GM06990 (cell line): ENCODE measurements at regions not wholly inside any gene's neighbourhood (a gene's known extent, or its start where the extent isn't known, plus 50 kb on each side); places are given as distances from the start of the nearest gene placed in this dataset.

Source experiments
- DNase-seq: peaks from one replicate; pipeline ENCODE4 v3.0.0-alpha.2; 2011; ENCODE audit not compliant: insufficient read length; ENCODE audit errors: extremely low read depth
- H3K27me3 ChIP-seq: replicated peaks from 2 replicates; pipeline ENCODE4 v1.6.0; 2011; ENCODE audit warnings: low read length; ENCODE audit not compliant: control insufficient read depth, insufficient read depth
- H3K36me3 ChIP-seq: 2 replicates; pipeline ENCODE4 v1.5.1; 2011; ENCODE audit warnings: low read length; ENCODE audit not compliant: control insufficient read depth, insufficient read depth
- H3K4me3 ChIP-seq: replicated peaks from 2 replicates; pipeline ENCODE4 v1.5.1; 2011; ENCODE audit warnings: low read depth, mild to moderate bottlenecking, control low read depth, low read length
- TF ChIP-seq, protein P1 (sequence below): IDR thresholded peaks from 2 replicates; pipeline ENCODE4 v1.5.1; 2011; ENCODE audit warnings: low read length, control low read depth, mild to moderate bottlenecking, inconsistent platforms; ENCODE audit not compliant: insufficient read depth, poor library complexity, severe bottlenecking

DNA sequence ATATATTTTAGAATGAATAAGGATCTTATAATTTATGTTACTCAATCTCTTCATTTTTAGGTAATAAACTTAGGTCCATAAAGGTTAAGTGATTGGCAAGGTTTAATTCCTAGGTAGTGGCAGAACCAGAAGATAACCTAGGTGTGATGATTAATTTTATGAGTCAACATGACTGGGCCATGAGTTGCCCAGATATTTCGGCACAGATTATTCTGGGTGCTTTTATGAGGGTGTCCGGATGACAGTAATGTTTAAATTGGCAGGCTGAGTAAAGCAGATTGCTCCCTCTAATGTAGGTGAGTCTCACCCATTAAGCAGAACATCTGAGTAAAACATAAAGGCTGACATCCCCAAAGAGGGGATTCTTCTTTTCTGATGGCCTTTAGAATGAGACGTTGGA, 1349.3 kb upstream of the CELF2 start:
- no peaks in the 10 kb centered on the region for H3K27me3 ChIP-seq
- no peak for DNase-seq
- no peaks in the 10 kb centered on the region for H3K36me3 ChIP-seq
- TF ChIP-seq, protein P1, sequence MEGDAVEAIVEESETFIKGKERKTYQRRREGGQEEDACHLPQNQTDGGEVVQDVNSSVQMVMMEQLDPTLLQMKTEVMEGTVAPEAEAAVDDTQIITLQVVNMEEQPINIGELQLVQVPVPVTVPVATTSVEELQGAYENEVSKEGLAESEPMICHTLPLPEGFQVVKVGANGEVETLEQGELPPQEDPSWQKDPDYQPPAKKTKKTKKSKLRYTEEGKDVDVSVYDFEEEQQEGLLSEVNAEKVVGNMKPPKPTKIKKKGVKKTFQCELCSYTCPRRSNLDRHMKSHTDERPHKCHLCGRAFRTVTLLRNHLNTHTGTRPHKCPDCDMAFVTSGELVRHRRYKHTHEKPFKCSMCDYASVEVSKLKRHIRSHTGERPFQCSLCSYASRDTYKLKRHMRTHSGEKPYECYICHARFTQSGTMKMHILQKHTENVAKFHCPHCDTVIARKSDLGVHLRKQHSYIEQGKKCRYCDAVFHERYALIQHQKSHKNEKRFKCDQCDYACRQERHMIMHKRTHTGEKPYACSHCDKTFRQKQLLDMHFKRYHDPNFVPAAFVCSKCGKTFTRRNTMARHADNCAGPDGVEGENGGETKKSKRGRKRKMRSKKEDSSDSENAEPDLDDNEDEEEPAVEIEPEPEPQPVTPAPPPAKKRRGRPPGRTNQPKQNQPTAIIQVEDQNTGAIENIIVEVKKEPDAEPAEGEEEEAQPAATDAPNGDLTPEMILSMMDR, result no peak
- H3K4me3 ChIP-seq, result no peak overlapping the region

DNA sequence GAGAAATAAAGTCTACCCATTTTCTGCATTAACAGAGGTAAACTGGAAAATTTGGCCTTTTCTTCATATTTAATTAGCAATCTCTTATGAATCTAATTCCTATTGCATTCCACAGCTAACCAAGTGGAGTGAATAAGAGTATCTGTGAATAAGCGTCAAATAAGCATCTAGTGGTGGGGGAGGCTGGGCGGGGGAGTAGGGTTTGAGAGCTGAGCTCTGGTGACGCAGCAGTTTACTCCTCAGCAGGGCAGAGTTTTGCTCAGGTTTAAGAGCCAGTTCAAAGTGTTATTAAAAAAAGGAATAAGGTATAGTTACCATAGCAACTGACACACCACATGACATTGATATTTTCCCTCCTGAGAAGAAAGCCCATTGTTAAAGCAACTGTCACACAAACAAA, 1346.8 kb upstream of the CELF2 start:
- no peaks in the 10 kb centered on the region for H3K36me3 ChIP-seq
- H3K27me3 ChIP-seq, result no peaks in the 10 kb centered on the region
- DNase-seq, result no peak
- TF ChIP-seq, protein P1, result no peak
- H3K4me3 ChIP-seq, result no peak overlapping the region

DNA sequence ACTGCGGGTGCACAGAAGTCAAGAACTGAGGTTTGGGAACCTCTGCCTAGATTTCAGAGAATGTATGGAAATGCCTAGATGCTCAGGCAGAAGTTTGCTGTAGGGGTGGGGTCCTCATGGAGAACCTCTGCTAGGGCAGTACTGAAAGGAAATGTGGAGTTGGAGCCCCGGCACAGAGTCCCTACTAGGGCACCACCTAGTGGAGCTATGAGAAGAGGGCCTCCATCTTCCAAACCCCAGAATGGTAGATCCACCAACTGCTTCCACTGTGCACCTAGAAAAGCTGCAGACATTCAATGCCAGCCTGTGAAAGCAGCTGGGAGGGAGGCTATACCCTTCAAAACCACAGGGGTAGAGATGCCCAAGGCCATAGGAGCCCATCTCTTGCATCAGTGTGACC, 1336.0 kb upstream of the CELF2 start:
- Histone ChIP-seq H3K4me3 (no peak overlapping the region), H3K36me3 (no peaks in the 10 kb centered on the region), H3K27me3 (no peaks in the 10 kb centered on the region)
- TF ChIP-seq, protein P1, result peak; percentile 41
- DNase-seq, result no peak

DNA sequence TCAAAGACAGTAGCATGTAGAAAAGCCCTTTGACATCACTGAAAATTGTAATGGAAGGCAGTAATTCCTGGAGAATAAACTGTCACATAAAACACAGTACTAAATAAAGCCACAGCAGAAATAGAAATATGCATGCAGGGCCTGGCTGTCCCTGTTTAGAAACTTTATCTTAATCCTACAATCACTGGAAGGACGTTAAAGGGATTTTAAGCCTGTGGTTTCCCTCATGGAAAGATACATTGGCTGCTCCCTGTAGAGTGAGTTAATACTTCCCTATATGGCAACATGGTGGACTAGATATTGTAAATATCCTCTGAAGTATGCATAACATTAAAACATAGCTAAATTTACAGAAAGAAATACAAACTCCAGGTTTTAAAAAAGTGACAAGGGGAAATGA, 1334.9 kb upstream of the CELF2 start:
- DNase-seq, result no peak
- no peak overlapping the region for H3K4me3 ChIP-seq
- H3K36me3 ChIP-seq, result no peaks in the 10 kb centered on the region
- no peaks in the 10 kb centered on the region for H3K27me3 ChIP-seq
- TF ChIP-seq, protein P1, result no peak

- no peak for DNase-seq
- TF ChIP-seq, protein P1, result no peak
- Histone ChIP-seq H3K36me3 (no peaks in the 10 kb centered on the region), H3K4me3 (no peak overlapping the region), H3K27me3 (no peaks in the 10 kb centered on the region)
Observed at GRCh38 chr10:9684186-9684585, 1333.5 kb upstream of the CELF2 start.

DNA sequence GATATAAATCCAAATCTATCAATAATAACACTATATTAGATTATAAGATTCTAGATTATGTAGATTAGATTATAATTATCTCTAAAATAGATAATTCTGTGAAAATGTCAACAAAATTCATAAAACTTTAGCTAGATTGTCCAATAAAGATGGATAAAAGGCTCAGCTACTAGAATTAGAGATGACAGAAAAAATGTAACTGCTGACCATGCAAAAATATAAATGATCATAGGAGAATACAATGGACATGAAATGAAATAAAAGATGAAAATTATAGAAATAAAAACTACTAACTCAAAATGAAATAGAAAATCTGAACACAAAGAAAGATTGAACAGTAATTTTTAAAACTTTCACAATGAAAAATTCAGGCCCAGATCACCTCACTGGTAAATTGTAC, 1332.1 kb upstream of the CELF2 start:
- Histone ChIP-seq H3K27me3 (no peaks in the 10 kb centered on the region), H3K36me3 (no peaks in the 10 kb centered on the region), H3K4me3 (no peak overlapping the region)
- TF ChIP-seq, protein P1, result no peak
- no peak for DNase-seq
